ENCODE measurements at regions not wholly inside any gene's neighbourhood (a gene's known extent, or its start where the extent isn't known, plus 50 kb on each side); places are given as distances from the start of the nearest gene placed in this dataset.

DNA sequence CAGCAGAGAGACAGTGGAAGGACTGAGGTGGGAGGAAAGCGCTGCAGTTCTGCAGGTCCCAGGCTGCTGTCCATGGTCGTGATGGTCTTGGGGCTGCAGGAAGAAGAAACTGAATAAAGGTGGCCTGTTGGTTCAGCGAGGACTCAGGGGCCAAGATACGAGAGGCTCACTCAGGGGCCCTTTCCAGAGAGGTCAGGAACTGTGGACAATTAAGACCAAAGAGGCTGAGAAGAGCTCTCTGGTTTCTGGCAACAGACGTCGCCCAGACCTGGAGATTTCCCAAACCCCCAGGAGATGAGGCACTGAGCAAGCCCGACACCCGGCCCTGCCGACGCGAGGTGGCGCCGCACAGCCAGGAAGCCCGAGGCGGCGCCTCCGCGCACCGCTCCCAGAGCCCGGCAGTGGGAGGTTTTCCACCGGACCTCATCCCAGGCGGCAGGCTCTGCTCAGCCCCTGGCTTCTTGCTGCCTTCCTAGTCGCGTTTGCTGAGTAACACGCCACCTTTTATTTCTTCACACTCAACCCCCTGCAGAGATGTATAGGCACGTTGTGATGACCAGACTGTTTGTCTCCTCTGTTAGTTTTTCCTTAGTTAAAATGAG is 56.4 kb upstream of the ARRDC4 start (continued):
- TF ChIP-seq, protein P1, sequence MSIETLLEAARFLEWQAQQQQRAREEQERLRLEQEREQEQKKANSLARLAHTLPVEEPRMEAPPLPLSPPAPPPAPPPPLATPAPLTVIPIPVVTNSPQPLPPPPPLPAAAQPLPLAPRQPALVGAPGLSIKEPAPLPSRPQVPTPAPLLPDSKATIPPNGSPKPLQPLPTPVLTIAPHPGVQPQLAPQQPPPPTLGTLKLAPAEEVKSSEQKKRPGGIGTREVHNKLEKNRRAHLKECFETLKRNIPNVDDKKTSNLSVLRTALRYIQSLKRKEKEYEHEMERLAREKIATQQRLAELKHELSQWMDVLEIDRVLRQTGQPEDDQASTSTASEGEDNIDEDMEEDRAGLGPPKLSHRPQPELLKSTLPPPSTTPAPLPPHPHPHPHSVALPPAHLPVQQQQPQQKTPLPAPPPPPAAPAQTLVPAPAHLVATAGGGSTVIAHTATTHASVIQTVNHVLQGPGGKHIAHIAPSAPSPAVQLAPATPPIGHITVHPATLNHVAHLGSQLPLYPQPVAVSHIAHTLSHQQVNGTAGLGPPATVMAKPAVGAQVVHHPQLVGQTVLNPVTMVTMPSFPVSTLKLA (conservative IDR thresholded peaks at IDR 0.05) = no peak
- TF ChIP-seq HEY1 (CRISPR knock-in tag; IDR thresholded peaks at IDR 0.05; ENCODE audit: borderline replicate concordance) (no peak), RB1 (IDR thresholded peaks at IDR 0.05; ENCODE audit: low read depth) (peak; percentile 64), CREB5 (CRISPR knock-in tag; IDR thresholded peaks at IDR 0.05) (no peak), ZEB2 (IDR thresholded peaks at IDR 0.05) (no peak), ZFP1 (CRISPR knock-in tag; IDR thresholded peaks at IDR 0.05) (no peak), SMC3 (conservative IDR thresholded peaks at IDR 0.05; ENCODE audit: insufficient read depth, low read depth, low read length) (peak; percentile 76), MXI1 (IDR thresholded peaks at IDR 0.05; ENCODE audit: low read depth, low read length) (no peak), ZZZ3 (IDR thresholded peaks at IDR 0.05) (no peak), CHAMP1 (IDR thresholded peaks at IDR 0.05) (no peak), SIX5 (IDR thresholded peaks at IDR 0.05; ENCODE audit: borderline replicate concordance in 1 of 2, insufficient read depth in 1 of 2, low read depth in 1 of 2, low read length in 2 of 2) (no peak), NFIX (CRISPR knock-in tag; IDR thresholded peaks at IDR 0.05; ENCODE audit: low read depth) (no peak), DACH1 (IDR thresholded peaks at IDR 0.05; ENCODE audit: partially characterized antibody) (no peak), ZNF764 (CRISPR knock-in tag; IDR thresholded peaks at IDR 0.05; ENCODE audit: low read depth) (no peak), CTCF (IDR thresholded peaks at IDR 0.05 in 2 of 3, conservative IDR thresholded peaks at IDR 0.05 in 1 of 3; ENCODE audit: insufficient read depth in 2 of 3, low read depth in 1 of 3, low read length in 3 of 3) (peak; percentile 79 to 92 (median 88))
- TF ChIP-seq, protein P2, sequence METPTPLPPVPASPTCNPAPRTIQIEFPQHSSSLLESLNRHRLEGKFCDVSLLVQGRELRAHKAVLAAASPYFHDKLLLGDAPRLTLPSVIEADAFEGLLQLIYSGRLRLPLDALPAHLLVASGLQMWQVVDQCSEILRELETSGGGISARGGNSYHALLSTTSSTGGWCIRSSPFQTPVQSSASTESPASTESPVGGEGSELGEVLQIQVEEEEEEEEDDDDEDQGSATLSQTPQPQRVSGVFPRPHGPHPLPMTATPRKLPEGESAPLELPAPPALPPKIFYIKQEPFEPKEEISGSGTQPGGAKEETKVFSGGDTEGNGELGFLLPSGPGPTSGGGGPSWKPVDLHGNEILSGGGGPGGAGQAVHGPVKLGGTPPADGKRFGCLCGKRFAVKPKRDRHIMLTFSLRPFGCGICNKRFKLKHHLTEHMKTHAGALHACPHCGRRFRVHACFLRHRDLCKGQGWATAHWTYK (CRISPR knock-in tag; IDR thresholded peaks at IDR 0.05) = no peak
- TF ChIP-seq, protein P3, sequence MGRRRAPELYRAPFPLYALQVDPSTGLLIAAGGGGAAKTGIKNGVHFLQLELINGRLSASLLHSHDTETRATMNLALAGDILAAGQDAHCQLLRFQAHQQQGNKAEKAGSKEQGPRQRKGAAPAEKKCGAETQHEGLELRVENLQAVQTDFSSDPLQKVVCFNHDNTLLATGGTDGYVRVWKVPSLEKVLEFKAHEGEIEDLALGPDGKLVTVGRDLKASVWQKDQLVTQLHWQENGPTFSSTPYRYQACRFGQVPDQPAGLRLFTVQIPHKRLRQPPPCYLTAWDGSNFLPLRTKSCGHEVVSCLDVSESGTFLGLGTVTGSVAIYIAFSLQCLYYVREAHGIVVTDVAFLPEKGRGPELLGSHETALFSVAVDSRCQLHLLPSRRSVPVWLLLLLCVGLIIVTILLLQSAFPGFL (CRISPR knock-in tag; IDR thresholded peaks at IDR 0.05) = no peak

Measured in K562 (cell line).